Panc1 (cell line): ENCODE measurements at regions not wholly inside any gene's neighbourhood (a gene's known extent, or its start where the extent isn't known, plus 50 kb on each side); places are given as distances from the start of the nearest gene placed in this dataset.
"Not testable (repeated sequence)": the region's sequence is repeated elsewhere in the genome, so short reads cannot be mapped to it uniquely, and the experiment has no call there.

Experiments used
- POLR2AphosphoS5 ChIP-seq: IDR thresholded peaks from 2 replicates; pipeline ENCODE4 v1.6.1; 2012; ENCODE audit warnings: mild to moderate bottlenecking, low read depth, low read length, moderate library complexity
- TF ChIP-seq, protein P1 (sequence below): fragments of 450-650 bp; IDR thresholded peaks from 2 replicates; pipeline ENCODE4 v1.5.1; 2017; ENCODE audit warnings: mild to moderate bottlenecking
- TF ChIP-seq, protein P2 (sequence below), 2 experiments: IDR thresholded peaks; 2 replicates each; pipeline ENCODE4 v1.6.1; 2011 to 2012; ENCODE audit warnings: low read depth in 2 of 2, control low read depth in 1 of 2, low read length in 1 of 2, mild to moderate bottlenecking in 1 of 2, moderate library complexity in 1 of 2; ENCODE audit not compliant: insufficient read depth in 1 of 2

DNA sequence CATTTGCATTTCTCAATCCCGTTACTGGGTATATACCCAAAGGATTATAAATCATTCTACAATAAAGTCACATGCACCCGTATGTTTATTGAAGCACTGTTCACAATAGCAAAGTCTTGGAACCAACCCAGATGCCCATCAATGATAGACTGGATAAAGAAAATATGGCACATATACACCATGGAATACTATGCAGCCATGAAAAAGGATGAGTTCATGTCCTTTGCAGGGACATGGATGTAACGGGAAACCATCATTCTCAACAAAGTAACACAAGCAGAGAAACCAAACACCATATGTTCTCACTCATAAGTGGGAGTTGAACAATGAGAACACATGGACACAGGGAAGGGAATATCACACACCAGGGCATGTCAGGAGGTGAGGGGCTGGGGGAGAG, 630.4 kb downstream of the GATA3 start:
- not testable (repeated sequence) for TF ChIP-seq POLR2AphosphoS5
- TF ChIP-seq, protein P1, sequence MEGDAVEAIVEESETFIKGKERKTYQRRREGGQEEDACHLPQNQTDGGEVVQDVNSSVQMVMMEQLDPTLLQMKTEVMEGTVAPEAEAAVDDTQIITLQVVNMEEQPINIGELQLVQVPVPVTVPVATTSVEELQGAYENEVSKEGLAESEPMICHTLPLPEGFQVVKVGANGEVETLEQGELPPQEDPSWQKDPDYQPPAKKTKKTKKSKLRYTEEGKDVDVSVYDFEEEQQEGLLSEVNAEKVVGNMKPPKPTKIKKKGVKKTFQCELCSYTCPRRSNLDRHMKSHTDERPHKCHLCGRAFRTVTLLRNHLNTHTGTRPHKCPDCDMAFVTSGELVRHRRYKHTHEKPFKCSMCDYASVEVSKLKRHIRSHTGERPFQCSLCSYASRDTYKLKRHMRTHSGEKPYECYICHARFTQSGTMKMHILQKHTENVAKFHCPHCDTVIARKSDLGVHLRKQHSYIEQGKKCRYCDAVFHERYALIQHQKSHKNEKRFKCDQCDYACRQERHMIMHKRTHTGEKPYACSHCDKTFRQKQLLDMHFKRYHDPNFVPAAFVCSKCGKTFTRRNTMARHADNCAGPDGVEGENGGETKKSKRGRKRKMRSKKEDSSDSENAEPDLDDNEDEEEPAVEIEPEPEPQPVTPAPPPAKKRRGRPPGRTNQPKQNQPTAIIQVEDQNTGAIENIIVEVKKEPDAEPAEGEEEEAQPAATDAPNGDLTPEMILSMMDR, result not testable (repeated sequence)
- TF ChIP-seq, protein P2, sequence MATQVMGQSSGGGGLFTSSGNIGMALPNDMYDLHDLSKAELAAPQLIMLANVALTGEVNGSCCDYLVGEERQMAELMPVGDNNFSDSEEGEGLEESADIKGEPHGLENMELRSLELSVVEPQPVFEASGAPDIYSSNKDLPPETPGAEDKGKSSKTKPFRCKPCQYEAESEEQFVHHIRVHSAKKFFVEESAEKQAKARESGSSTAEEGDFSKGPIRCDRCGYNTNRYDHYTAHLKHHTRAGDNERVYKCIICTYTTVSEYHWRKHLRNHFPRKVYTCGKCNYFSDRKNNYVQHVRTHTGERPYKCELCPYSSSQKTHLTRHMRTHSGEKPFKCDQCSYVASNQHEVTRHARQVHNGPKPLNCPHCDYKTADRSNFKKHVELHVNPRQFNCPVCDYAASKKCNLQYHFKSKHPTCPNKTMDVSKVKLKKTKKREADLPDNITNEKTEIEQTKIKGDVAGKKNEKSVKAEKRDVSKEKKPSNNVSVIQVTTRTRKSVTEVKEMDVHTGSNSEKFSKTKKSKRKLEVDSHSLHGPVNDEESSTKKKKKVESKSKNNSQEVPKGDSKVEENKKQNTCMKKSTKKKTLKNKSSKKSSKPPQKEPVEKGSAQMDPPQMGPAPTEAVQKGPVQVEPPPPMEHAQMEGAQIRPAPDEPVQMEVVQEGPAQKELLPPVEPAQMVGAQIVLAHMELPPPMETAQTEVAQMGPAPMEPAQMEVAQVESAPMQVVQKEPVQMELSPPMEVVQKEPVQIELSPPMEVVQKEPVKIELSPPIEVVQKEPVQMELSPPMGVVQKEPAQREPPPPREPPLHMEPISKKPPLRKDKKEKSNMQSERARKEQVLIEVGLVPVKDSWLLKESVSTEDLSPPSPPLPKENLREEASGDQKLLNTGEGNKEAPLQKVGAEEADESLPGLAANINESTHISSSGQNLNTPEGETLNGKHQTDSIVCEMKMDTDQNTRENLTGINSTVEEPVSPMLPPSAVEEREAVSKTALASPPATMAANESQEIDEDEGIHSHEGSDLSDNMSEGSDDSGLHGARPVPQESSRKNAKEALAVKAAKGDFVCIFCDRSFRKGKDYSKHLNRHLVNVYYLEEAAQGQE (IDR thresholded peaks at IDR 0.05; ENCODE audit: insufficient read depth in 1 of 2, low read depth in 2 of 2, low read length in 1 of 2), result not testable (repeated sequence)
